Suprapubic skin (tissue), 4 donors: ENCODE measurements at regions not wholly inside any gene's neighbourhood (a gene's known extent, or its start where the extent isn't known, plus 50 kb on each side); places are given as distances from the start of the nearest gene placed in this dataset.

Source experiments
- DNase-seq, 2 donors: peaks; one replicate each; pipeline ENCODE4 v3.0.0-alpha.2; 2019; ENCODE audit warnings: low spot score in 2 of 2
- H3K27ac ChIP-seq: fragments of 200-600 bp; sonication (generic); one replicate; pipeline ENCODE4 v1.5.1; 2019
- H3K27me3 ChIP-seq: fragments of 200-600 bp; sonication (generic); one replicate; pipeline ENCODE4 v1.5.1; 2019
- H3K36me3 ChIP-seq: fragments of 200-600 bp; sonication (generic); one replicate; pipeline ENCODE4 v1.5.1; 2019
- H3K4me1 ChIP-seq: fragments of 200-600 bp; sonication (generic); one replicate; pipeline ENCODE4 v1.5.1; 2019
- H3K4me3 ChIP-seq: fragments of 200-600 bp; sonication (generic); one replicate; pipeline ENCODE4 v1.5.1; 2019; ENCODE audit warnings: mild to moderate bottlenecking
- H3K9me3 ChIP-seq: fragments of 200-600 bp; sonication (generic); one replicate; pipeline ENCODE4 v1.5.1; 2019
- CTCF ChIP-seq, 2 donors: fragments of 200-600 bp in 1 of 2; fragments of 450-650 bp in 1 of 2; sonication (generic) in 1 of 2; IDR thresholded peaks; one replicate each; pipeline ENCODE4 v1.5.1; 2016 to 2019; ENCODE audit warnings: antibody characterized with exemption in 2 of 2, mild to moderate bottlenecking in 1 of 2, moderate library complexity in 1 of 2
- EP300 ChIP-seq: sonication (generic); formaldehyde crosslinking; IDR thresholded peaks from one replicate; pipeline ENCODE4 v1.6.1; 2017; ENCODE audit warnings: antibody characterized with exemption
- POLR2A ChIP-seq, 2 donors: fragments of 450-650 bp; IDR thresholded peaks; one replicate each; pipeline ENCODE4 v1.6.1; 2017; ENCODE audit warnings: antibody characterized with exemption in 2 of 2, mild to moderate bottlenecking in 2 of 2, moderate library complexity in 2 of 2
- POLR2AphosphoS5 ChIP-seq, 3 donors: sonication (generic); formaldehyde crosslinking; IDR thresholded peaks; one replicate each; pipeline ENCODE4 v1.6.1; 2017; ENCODE audit warnings: antibody characterized with exemption in 3 of 3
- WGBS: methylation state at CpG from one replicate; pipeline ENCODE4 v1.1.5; 2018; 5-methylcytosine and 5-hydroxymethylcytosine counted together

- no peak for TF ChIP-seq POLR2AphosphoS5 (IDR thresholded peaks at IDR 0.05)
- no peak for DNase-seq
- Histone ChIP-seq H3K4me1 (no peaks in the 10 kb centered on the region), H3K9me3 (no peaks in the 10 kb centered on the region), H3K36me3 (no peaks in the 10 kb centered on the region), H3K27me3 (peaks cover 17% of the 10 kb centered on the region), H3K4me3 (no peak overlapping the region), H3K27ac (no peak overlapping the region)
- WGBS = 87% methylated on average over 7 of the region's 7 CpGs
Measured at GRCh38 chr21:38643404-38644023, 145.2 kb upstream of the ERG start.

- H3K4me1 ChIP-seq = no peaks in the 10 kb centered on the region
- H3K9me3 ChIP-seq = no peaks in the 10 kb centered on the region
- 83% methylated on average over 3 of the region's 3 CpGs for WGBS
- peaks cover 22% of the 10 kb centered on the region for H3K27me3 ChIP-seq
- H3K36me3 ChIP-seq = no peaks in the 10 kb centered on the region
- no peak overlapping the region for H3K4me3 ChIP-seq
- H3K27ac ChIP-seq = no peak overlapping the region
- TF ChIP-seq POLR2A (IDR thresholded peaks at IDR 0.05) (no peak), POLR2AphosphoS5 (IDR thresholded peaks at IDR 0.05) (no peak), CTCF (IDR thresholded peaks at IDR 0.05) (no peak)
- no peak for DNase-seq
Measured at GRCh38 chr21:38645282-38645681, 147.0 kb upstream of the ERG start.

- H3K4me3 ChIP-seq = no peak overlapping the region
- peaks cover 22% of the 10 kb centered on the region for H3K27me3 ChIP-seq
- DNase-seq = no peak
- H3K36me3 ChIP-seq = no peaks in the 10 kb centered on the region
- H3K9me3 ChIP-seq = no peaks in the 10 kb centered on the region
- no peaks in the 10 kb centered on the region for H3K4me1 ChIP-seq
- no peak for TF ChIP-seq CTCF (IDR thresholded peaks at IDR 0.05)
- no peak for TF ChIP-seq POLR2AphosphoS5 (IDR thresholded peaks at IDR 0.05)
- no peak for TF ChIP-seq EP300
- no peak for TF ChIP-seq POLR2A (IDR thresholded peaks at IDR 0.05)
- H3K27ac ChIP-seq = no peak overlapping the region
- 76% methylated on average over 5 of the region's 5 CpGs for WGBS
Measured at GRCh38 chr21:38646213-38646837, 148.0 kb upstream of the ERG start.

- Histone ChIP-seq H3K9me3 (no peaks in the 10 kb centered on the region), H3K4me1 (no peaks in the 10 kb centered on the region), H3K36me3 (no peaks in the 10 kb centered on the region), H3K27ac (no peak overlapping the region), H3K27me3 (peaks cover 12% of the 10 kb centered on the region), H3K4me3 (no peak overlapping the region)
- 80% methylated on average over 14 of the region's 15 CpGs for WGBS
- no peak for DNase-seq
- no peak for TF ChIP-seq POLR2AphosphoS5 (IDR thresholded peaks at IDR 0.05)
- no peak for TF ChIP-seq POLR2A (IDR thresholded peaks at IDR 0.05)
- no peak for TF ChIP-seq CTCF (IDR thresholded peaks at IDR 0.05)
- TF ChIP-seq EP300 = no peak
Measured at GRCh38 chr21:38649120-38649519, 150.8 kb upstream of the ERG start.

GRCh38 chr21:38651570-38651969 is 153.3 kb upstream of the ERG start:
- Histone ChIP-seq H3K9me3 (no peaks in the 10 kb centered on the region), H3K27ac (no peak overlapping the region), H3K36me3 (no peaks in the 10 kb centered on the region), H3K4me1 (no peaks in the 10 kb centered on the region), H3K27me3 (peaks cover 20% of the 10 kb centered on the region), H3K4me3 (no peak overlapping the region)
- 90% methylated on average over 6 of the region's 6 CpGs for WGBS
- DNase-seq = no peak
- no peak for TF ChIP-seq CTCF (IDR thresholded peaks at IDR 0.05)
- TF ChIP-seq POLR2A (IDR thresholded peaks at IDR 0.05) = no peak
- TF ChIP-seq EP300 = no peak
- no peak for TF ChIP-seq POLR2AphosphoS5 (IDR thresholded peaks at IDR 0.05)

- H3K36me3 ChIP-seq = no peaks in the 10 kb centered on the region
- WGBS = 87% methylated on average over 6 of the region's 6 CpGs
- no peaks in the 10 kb centered on the region for H3K9me3 ChIP-seq
- no peaks in the 10 kb centered on the region for H3K4me1 ChIP-seq
- no peak for DNase-seq
- no peak overlapping the region for H3K4me3 ChIP-seq
- no peak for TF ChIP-seq EP300
- peaks cover 20% of the 10 kb centered on the region for H3K27me3 ChIP-seq
- no peak overlapping the region for H3K27ac ChIP-seq
Measured at GRCh38 chr21:38652396-38652795, 153.3 kb upstream of the ETS2 start.
